Heart right ventricle (tissue), 16 donors: ENCODE measurements at regions not wholly inside any gene's neighbourhood (a gene's known extent, or its start where the extent isn't known, plus 50 kb on each side); places are given as distances from the start of the nearest gene placed in this dataset.

Experiments used
- ATAC-seq, 8 donors: fragments of 200-7000 bp; cut with Tn5 transposase; one replicate each; pipeline ENCODE4 v1.9.1; 2020; ENCODE audit warnings: mild to moderate bottlenecking in 8 of 8, moderate library complexity in 8 of 8, moderate number of reproducible peaks in 1 of 8
- DNase-seq, 2 donors: peaks; one replicate each; pipeline ENCODE4 v3.0.0-alpha.2; 2020
- H3K27ac ChIP-seq, 10 donors: fragments of 200-600 bp; sonication (generic) in 2 of 10; one replicate each; pipeline versions ENCODE4 v1.5.0 to v1.8.0; 2020 to 2022; ENCODE audit warnings: mild to moderate bottlenecking in 3 of 10
- H3K27me3 ChIP-seq, 7 donors: fragments of 200-600 bp; one replicate each; pipeline ENCODE4 v1.8.0; 2021 to 2022; ENCODE audit warnings: mild to moderate bottlenecking in 2 of 7
- H3K36me3 ChIP-seq, 9 donors: fragments of 200-600 bp; sonication (generic) in 1 of 9; one replicate each; pipeline versions ENCODE4 v1.5.0 to v1.8.0; 2020 to 2022; ENCODE audit warnings: mild to moderate bottlenecking in 2 of 9
- H3K4me1 ChIP-seq, 9 donors: fragments of 200-600 bp; sonication (generic) in 1 of 9; one replicate each; pipeline versions ENCODE4 v1.5.0 to v1.8.0; 2020 to 2022; ENCODE audit warnings: mild to moderate bottlenecking in 4 of 9
- H3K4me3 ChIP-seq, 10 donors: fragments of 200-600 bp; sonication (generic) in 2 of 10; one replicate each; pipeline versions ENCODE4 v1.5.0 to v1.8.0; 2020 to 2022; ENCODE audit warnings: mild to moderate bottlenecking in 7 of 10, moderate library complexity in 2 of 10
- H3K9me3 ChIP-seq, 11 donors: fragments of 200-600 bp in 10 of 11; sonication (generic) in 2 of 11; one replicate each; pipeline versions ENCODE4 v1.5.0 to v1.8.0; 2013 to 2022; ENCODE audit warnings: mild to moderate bottlenecking in 2 of 11, control low read depth in 1 of 11, moderate library complexity in 1 of 11
- CTCF ChIP-seq, 9 donors: fragments of 200-600 bp; sonication (generic) in 2 of 9; IDR thresholded peaks; one replicate each; pipeline versions ENCODE4 v1.5.0 to v1.8.0; 2021 to 2022; ENCODE audit warnings: antibody characterized with exemption in 9 of 9, mild to moderate bottlenecking in 5 of 9, moderate library complexity in 1 of 9
- WGBS, 2 donors: extraction: QIAGEN DNeasy Blood & Tissue Kit; methylation state at CpG; one replicate each; pipeline ENCODE4 v1.1.7; 2013; ENCODE audit warnings: inconsistent platforms in 1 of 2; 5-methylcytosine and 5-hydroxymethylcytosine counted together
- intact Hi-C, 10 donors: fragments of 100-400 bp; cut with DNase I; formaldehyde crosslinking; loops; one replicate each; pipeline versions ENCODE4 v1.11.1 to v1.14.2; 2022
- donor health status: Arrhythmogenic right ventricular cardiomyopathy.
- donor health status: ischemic (EF 13 %, LVEDD 7.1; RV severe dilation, severe dysfunction).
- donor health status: healthy with polysubstance abuse.
- donor health status: DM: no; HTN: yes; CAD: no.
- donor health status: DM: no; HTN: no; CAD: no.
- donor health status: ischemic (EF 25% LVEDD 6.9; RV normal size, moderate dysfunction).
- donor health status: ischemic (EF 25% LVEDD 5.7; RV mildly dilated, moderate dysfunction).
- donor health status: healthy.
- donor health status: DM: yes; HTN: yes; CAD: no.
- donor health status: Ischemic cardiomyopathy.
- donor health status: ischemic (EF 35%, LVEDD 5.7; RV mildly dilated, moderate dysfunction).
- donor health status: nonischemic (EF 11% LVEDD 7.7; RV severe dilation, severe dysfunction).
- donor health status: DM: yes; HTN: yes; CAD: no.
- donor health status: PGD.
- donor health status: ischemic (EF 29% LVEDD 5.4; RV normal size, mild dysfunction).
- donor health status: nonischemic (EF 23%, LVEDD 6.1; RV moderate dilation, normal function).

DNA sequence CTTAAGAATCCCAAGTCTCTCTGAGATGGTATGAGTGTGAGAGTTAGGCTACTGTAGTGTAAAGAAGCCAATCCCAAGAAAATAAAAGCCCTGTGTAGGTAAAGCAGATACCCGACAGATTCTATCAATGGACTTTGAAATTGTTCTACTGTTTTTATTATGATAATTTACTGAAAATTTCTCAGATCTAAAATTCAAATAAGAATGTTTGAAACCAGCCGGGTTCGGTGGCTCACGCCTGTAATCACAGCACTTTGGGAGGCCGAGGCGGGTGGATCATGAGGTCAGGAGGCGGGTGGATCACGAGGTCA lies 208.3 kb upstream of the SPRED2 start:
- Histone ChIP-seq H3K9me3 (no peaks in the 10 kb centered on the region), H3K27ac (no peak overlapping the region), H3K27me3 (peaks cover 0 to 25% (median 11%) of the 10 kb centered on the region in 7 donors), H3K36me3 (no peaks in the 10 kb centered on the region), H3K4me3 (no peak overlapping the region), H3K4me1 (peaks cover 0 to 3% (median 0%) of the 10 kb centered on the region in 9 donors)
- no peak for TF ChIP-seq CTCF (IDR thresholded peaks at IDR 0.05)
- intact Hi-C loops = loop anchor here in 1 of 10 donors (10.0 kb wide), 1 partner anchor 934 kb away; no protein-coding TSS in a partner anchor
- WGBS, 2 donors = 84 to 88% methylated on average over 8 of the region's 8 CpGs
- ATAC-seq = no peak
- no peak for DNase-seq

- no peaks in the 10 kb centered on the region for H3K36me3 ChIP-seq
- peaks cover 0 to 31% (median 11%) of the 10 kb centered on the region in 7 donors for H3K27me3 ChIP-seq
- H3K27ac ChIP-seq = no peak overlapping the region
- no peak overlapping the region for H3K4me3 ChIP-seq
- no peaks in the 10 kb centered on the region for H3K9me3 ChIP-seq
- TF ChIP-seq CTCF (IDR thresholded peaks at IDR 0.05) = no peak
- intact Hi-C loops = loop anchor here in 1 of 10 donors (10.0 kb wide), 1 partner anchor 1315 kb away; no protein-coding TSS in a partner anchor
- 54 to 59% methylated on average over 6 of the region's 6 CpGs for WGBS, 2 donors
- peaks cover 0 to 3% (median 0%) of the 10 kb centered on the region in 9 donors for H3K4me1 ChIP-seq
- DNase-seq = no peak
- no peak for ATAC-seq
Observed at GRCh38 chr2:65639156-65639864, 206.9 kb upstream of the SPRED2 start.

- no peaks in the 10 kb centered on the region for H3K9me3 ChIP-seq
- H3K27me3 ChIP-seq = peaks cover 0 to 31% (median 11%) of the 10 kb centered on the region in 7 donors
- no peak overlapping the region for H3K27ac ChIP-seq
- ATAC-seq (no peak), DNase-seq (no peak)
- H3K4me3 ChIP-seq = no peak overlapping the region
- peaks cover 0 to 3% (median 0%) of the 10 kb centered on the region in 9 donors for H3K4me1 ChIP-seq
- TF ChIP-seq CTCF (IDR thresholded peaks at IDR 0.05) = peak in 1 of 9 donors; percentile 12
- H3K36me3 ChIP-seq = no peaks in the 10 kb centered on the region
- intact Hi-C loops = loop anchor here in 1 of 10 donors (10.0 kb wide), 1 partner anchor 1316 kb away; no protein-coding TSS in a partner anchor
Observed at GRCh38 chr2:65638443-65638842, 206.0 kb upstream of the SPRED2 start.

GRCh38 chr2:65636813-65637483 lies 204.5 kb upstream of the SPRED2 start:
- Histone ChIP-seq H3K27ac (no peak overlapping the region), H3K36me3 (no peaks in the 10 kb centered on the region), H3K9me3 (no peaks in the 10 kb centered on the region), H3K4me1 (peaks cover 0 to 3% (median 0%) of the 10 kb centered on the region in 9 donors), H3K4me3 (no peak overlapping the region), H3K27me3 (peaks cover 0 to 31% (median 11%) of the 10 kb centered on the region in 7 donors)
- intact Hi-C loops = loop anchor here in 1 of 10 donors (10.0 kb wide), 1 partner anchor 1318 kb away; no protein-coding TSS in a partner anchor
- TF ChIP-seq CTCF (IDR thresholded peaks at IDR 0.05) = no peak
- 70 to 72% methylated on average over 7 of the region's 7 CpGs for WGBS, 2 donors
- ATAC-seq = no peak
- DNase-seq = no peak
